H1 (cell line): ENCODE measurements at regions not wholly inside any gene's neighbourhood (a gene's known extent, or its start where the extent isn't known, plus 50 kb on each side); places are given as distances from the start of the nearest gene placed in this dataset.

Experiments
- EZH2 ChIP-seq: fragments of 200-600 bp; sonication (generic); IDR thresholded peaks from 2 replicates; pipeline ENCODE4 v1.7.1; 2012; ENCODE audit warnings: low read depth, mild to moderate bottlenecking, moderate library complexity, low read length, inconsistent platforms; ENCODE audit not compliant: severe bottlenecking
- GABPA ChIP-seq: IDR thresholded peaks from 2 replicates; pipeline ENCODE4 v1.6.1; 2011; ENCODE audit warnings: mild to moderate bottlenecking, low read length, moderate library complexity, borderline replicate concordance; ENCODE audit not compliant: insufficient read depth
- HDAC6 ChIP-seq: IDR thresholded peaks from one replicate; pipeline ENCODE4 v1.7.1; 2012; ENCODE audit warnings: low read depth, mild to moderate bottlenecking, inconsistent platforms, low read length, moderate library complexity
- POLR2AphosphoS5 ChIP-seq: IDR thresholded peaks from 2 replicates; pipeline ENCODE4 v1.6.1; 2011; ENCODE audit warnings: low read depth, low read length
- RFX5 ChIP-seq: IDR thresholded peaks from 2 replicates; pipeline ENCODE4 v1.6.1; 2011; ENCODE audit warnings: low read depth, low read length, improper control_type of control experiment, borderline replicate concordance
- TBP ChIP-seq: IDR thresholded peaks from 2 replicates; pipeline ENCODE4 v1.6.1; 2011; ENCODE audit warnings: low read depth, low read length, improper control_type of control experiment
- TCF12 ChIP-seq: IDR thresholded peaks from 2 replicates; pipeline ENCODE4 v1.6.1; 2011; ENCODE audit warnings: low read depth, mild to moderate bottlenecking, low read length
- TF ChIP-seq, protein P1 (sequence below), 3 experiments: IDR thresholded peaks; 1 replicate in 2 of 3; 2 replicates in 1 of 3; pipeline versions ENCODE4 v1.5.1 to v1.6.1; 2011; ENCODE audit warnings: low read length in 3 of 3, mild to moderate bottlenecking in 3 of 3, inconsistent platforms in 2 of 3, low read depth in 1 of 3, moderate library complexity in 1 of 3; ENCODE audit not compliant: insufficient read depth in 1 of 3; ENCODE audit errors: control extremely low read depth in 1 of 3

DNA sequence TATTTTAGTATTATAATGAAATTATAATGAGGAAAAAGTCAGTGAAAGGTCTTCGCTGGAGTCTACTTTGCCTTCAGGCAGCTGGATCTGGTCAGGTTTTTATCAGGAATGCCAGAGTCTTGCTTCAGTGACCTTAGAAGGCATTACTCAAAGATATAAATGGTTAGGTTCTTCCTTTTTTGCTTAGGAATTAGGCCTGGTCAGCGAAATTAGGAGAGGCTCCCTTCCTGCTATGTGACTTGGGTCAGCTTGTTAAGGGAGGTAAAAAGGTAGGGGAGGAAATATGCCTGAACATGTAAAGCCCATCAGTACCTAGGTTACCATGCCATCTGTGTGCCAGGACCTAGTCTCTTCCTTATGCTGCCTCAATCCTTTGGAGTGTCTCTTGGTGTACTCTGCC lies 115.1 kb downstream of the OTOR start:
- TF ChIP-seq, protein P1, sequence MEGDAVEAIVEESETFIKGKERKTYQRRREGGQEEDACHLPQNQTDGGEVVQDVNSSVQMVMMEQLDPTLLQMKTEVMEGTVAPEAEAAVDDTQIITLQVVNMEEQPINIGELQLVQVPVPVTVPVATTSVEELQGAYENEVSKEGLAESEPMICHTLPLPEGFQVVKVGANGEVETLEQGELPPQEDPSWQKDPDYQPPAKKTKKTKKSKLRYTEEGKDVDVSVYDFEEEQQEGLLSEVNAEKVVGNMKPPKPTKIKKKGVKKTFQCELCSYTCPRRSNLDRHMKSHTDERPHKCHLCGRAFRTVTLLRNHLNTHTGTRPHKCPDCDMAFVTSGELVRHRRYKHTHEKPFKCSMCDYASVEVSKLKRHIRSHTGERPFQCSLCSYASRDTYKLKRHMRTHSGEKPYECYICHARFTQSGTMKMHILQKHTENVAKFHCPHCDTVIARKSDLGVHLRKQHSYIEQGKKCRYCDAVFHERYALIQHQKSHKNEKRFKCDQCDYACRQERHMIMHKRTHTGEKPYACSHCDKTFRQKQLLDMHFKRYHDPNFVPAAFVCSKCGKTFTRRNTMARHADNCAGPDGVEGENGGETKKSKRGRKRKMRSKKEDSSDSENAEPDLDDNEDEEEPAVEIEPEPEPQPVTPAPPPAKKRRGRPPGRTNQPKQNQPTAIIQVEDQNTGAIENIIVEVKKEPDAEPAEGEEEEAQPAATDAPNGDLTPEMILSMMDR (IDR thresholded peaks at IDR 0.05; ENCODE audit: control extremely low read depth in 1 of 3, insufficient read depth in 1 of 3, low read depth in 1 of 3, low read length in 3 of 3) = no peak
- TF ChIP-seq POLR2AphosphoS5 (no peak), TBP (no peak), EZH2 (no peak), HDAC6 (no peak), TCF12 (no peak), GABPA (no peak), RFX5 (no peak)
